ENCODE measurements at regions not wholly inside any gene's neighbourhood (a gene's known extent, or its start where the extent isn't known, plus 50 kb on each side); places are given as distances from the start of the nearest gene placed in this dataset.

- WGBS (ENCODE audit: low lambda C conversion rate): 57% methylated on average over 14 of the region's 29 CpGs
- TF ChIP-seq ZNF24 (IDR thresholded peaks at IDR 0.05) (no peak), CEBPB (IDR thresholded peaks at IDR 0.05; ENCODE audit: borderline replicate concordance, low read depth, low read length) (0 out of 2 replicates have a peak, but pooled peaks have one; percentile 30), ZNF572 (CRISPR knock-in tag; IDR thresholded peaks at IDR 0.05) (no peak)
- Histone ChIP-seq H4K20me1 (ENCODE audit: insufficient read depth, low read length) (no peaks in the 10 kb centered on the region), H3K9me3 (ENCODE audit: low read length) (no peaks in the 10 kb centered on the region), H3K79me2 (ENCODE audit: insufficient read depth, low read length) (no peaks in the 10 kb centered on the region), H3K36me3 (replicated peaks in 1 of 2; ENCODE audit: control insufficient read depth in 1 of 2, insufficient read depth in 2 of 2, low read length in 2 of 2) (no peaks in the 10 kb centered on the region), H3K4me3 (replicated peaks in 1 of 3; ENCODE audit: insufficient read depth in 1 of 3, low read depth in 2 of 3, low read length in 3 of 3) (no peak overlapping the region), H2AFZ (ENCODE audit: low read length) (no peak overlapping the region), H3K27me3 (ENCODE audit: control insufficient read depth in 1 of 2, insufficient read depth in 2 of 2, low read length in 2 of 2) (peaks cover 1 to 16% of the 10 kb centered on the region in 2 experiments; a peak in 3 of 5 replicates), H3K4me1 (ENCODE audit: insufficient read depth, low read length) (no peaks in the 10 kb centered on the region), H3K4me2 (ENCODE audit: low read depth, low read length) (no peak overlapping the region), H3K9ac (ENCODE audit: insufficient read depth, low read depth, low read length) (no peak overlapping the region), H3K27ac (ENCODE audit: extremely low read length, insufficient read depth, low read length) (no peak overlapping the region)
- CTCF ChIA-PET (ENCODE audit: low intra/inter-chr PET ratio, low total read pairs): no interaction called here
- POLR2A ChIA-PET: no interaction called here
- in situ Hi-C loops (cut with HindIII; ENCODE audit: extremely low pct_ligation_motif_present, low pct_unique_long_range_greater_than_20kb) (no loop called here), intact Hi-C loops (cut with micrococcal nuclease; ENCODE audit: unreplicated experiment) (no loop called here)
- no peak for DNase-seq (ENCODE audit: low spot score)
- no TSS peak for BruUV-seq (replicated peaks)
- ATAC-seq: no peak
- no peak for FAIRE-seq
Observed at GRCh38 chrX:13938829-13939530, 90.7 kb downstream of the GEMIN8 start.

DNA sequence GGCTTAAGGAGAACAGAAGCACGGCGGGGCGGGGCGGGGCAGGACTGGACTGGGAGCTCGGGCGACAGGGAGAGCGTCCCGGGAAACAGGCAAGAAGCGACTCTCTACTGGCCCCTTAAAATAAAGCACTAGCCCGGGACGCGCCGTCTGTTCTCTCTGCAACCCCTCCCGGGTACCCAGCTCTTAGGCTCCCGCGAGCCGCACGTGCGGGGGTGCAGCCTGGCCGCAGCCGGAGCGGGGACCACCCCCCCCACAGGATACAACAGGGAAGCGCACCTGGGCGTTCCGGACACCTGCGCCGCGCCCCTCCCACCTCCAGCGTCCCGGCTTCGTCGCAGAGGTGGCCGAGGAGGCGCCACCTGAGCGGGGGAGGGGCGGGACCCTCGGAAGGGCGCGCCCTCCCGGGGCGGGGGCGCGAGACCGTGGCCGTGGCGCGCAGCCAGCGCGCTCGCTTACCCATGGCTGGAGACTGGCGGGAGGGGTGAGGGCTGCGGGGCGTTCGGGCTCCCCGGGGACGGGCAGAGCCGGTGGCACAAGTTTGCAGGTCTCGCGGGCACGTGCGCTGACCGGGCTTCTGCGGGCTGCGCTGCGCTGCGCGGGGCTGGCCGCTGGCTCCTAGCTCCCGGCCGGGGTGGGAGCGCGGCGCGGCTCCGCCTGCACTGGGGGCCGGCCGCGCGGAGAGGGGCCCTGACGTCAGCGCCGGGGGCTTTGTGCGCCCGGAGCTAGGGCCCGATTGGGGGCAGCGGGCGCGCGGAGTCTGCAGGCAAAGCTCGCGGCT lies 91.5 kb downstream of the GEMIN8 start:
- no peak for TF ChIP-seq KDM2A (CRISPR knock-in tag; IDR thresholded peaks at IDR 0.05; ENCODE audit: borderline replicate concordance, low read depth)
- TF ChIP-seq ZNF224 (CRISPR knock-in tag; IDR thresholded peaks at IDR 0.05): no peak
- DNase-seq (ENCODE audit: low spot score) (no peak), ATAC-seq (peak; percentile 58), FAIRE-seq (no peak)
- Histone ChIP-seq H2AFZ (ENCODE audit: low read length) (no peak overlapping the region), H3K4me2 (ENCODE audit: low read depth, low read length) (peak overlapping the region; percentile 42; the same call in 1 of the 2 replicates), H3K4me1 (ENCODE audit: insufficient read depth, low read length) (no peaks in the 10 kb centered on the region), H3K27me3 (ENCODE audit: control insufficient read depth in 1 of 2, insufficient read depth in 2 of 2, low read length in 2 of 2) (peaks cover 1 to 16% of the 10 kb centered on the region in 2 experiments; a peak in 3 of 5 replicates), H3K9ac (ENCODE audit: insufficient read depth, low read depth, low read length) (no peak overlapping the region), H3K9me3 (ENCODE audit: low read length) (no peaks in the 10 kb centered on the region), H4K20me1 (ENCODE audit: insufficient read depth, low read length) (no peaks in the 10 kb centered on the region), H3K79me2 (ENCODE audit: insufficient read depth, low read length) (no peaks in the 10 kb centered on the region), H3K36me3 (replicated peaks in 1 of 2; ENCODE audit: control insufficient read depth in 1 of 2, insufficient read depth in 2 of 2, low read length in 2 of 2) (no peaks in the 10 kb centered on the region), H3K4me3 (replicated peaks in 1 of 3; ENCODE audit: insufficient read depth in 1 of 3, low read depth in 2 of 3, low read length in 3 of 3) (peak overlapping the region in 1 of 3 experiments; percentile 10; a peak in 1 of 6 replicates), H3K27ac (ENCODE audit: extremely low read length, insufficient read depth, low read length) (no peak overlapping the region)
- intact Hi-C loops (cut with micrococcal nuclease; ENCODE audit: unreplicated experiment) (no loop called here), in situ Hi-C loops (cut with HindIII; ENCODE audit: extremely low pct_ligation_motif_present, low pct_unique_long_range_greater_than_20kb) (no loop called here)
- POLR2A ChIA-PET: no interaction called here
- CTCF ChIA-PET (ENCODE audit: low intra/inter-chr PET ratio, low total read pairs): no interaction called here
- no CpG with 5 or more reads among the region's 91 CpGs for WGBS (ENCODE audit: low lambda C conversion rate)
- no TSS peak for BruUV-seq (replicated peaks)

Data from HepG2 (cell line).